GM12874 (cell line): ENCODE measurements at regions not wholly inside any gene's neighbourhood (a gene's known extent, or its start where the extent isn't known, plus 50 kb on each side); places are given as distances from the start of the nearest gene placed in this dataset.

Source experiments
- TF ChIP-seq, protein P1 (sequence below): IDR thresholded peaks from 2 replicates; pipeline ENCODE4 v1.5.1; 2011; ENCODE audit warnings: low read depth, mild to moderate bottlenecking, control low read depth, low read length, moderate library complexity; ENCODE audit not compliant: insufficient read depth

DNA sequence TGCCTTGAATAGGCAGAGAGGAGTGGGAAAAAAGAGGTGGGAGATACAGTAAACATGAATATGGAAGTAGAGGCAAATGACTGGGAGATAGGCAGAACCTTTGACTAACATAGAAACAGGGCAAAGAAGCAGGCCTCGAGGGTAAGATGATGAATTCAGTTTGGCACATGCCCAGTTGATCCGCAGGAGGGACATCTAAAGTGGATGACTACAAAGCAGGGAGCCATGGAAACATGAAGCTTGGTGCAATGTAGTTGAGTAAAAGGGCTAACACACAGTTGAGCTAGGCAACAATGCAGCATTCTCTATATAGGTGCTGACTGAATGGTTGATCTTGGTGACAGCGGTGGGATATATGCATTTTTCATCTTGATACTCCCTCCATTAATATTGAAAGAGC lies 253.8 kb downstream of the DMRT2 start:
- TF ChIP-seq, protein P1, sequence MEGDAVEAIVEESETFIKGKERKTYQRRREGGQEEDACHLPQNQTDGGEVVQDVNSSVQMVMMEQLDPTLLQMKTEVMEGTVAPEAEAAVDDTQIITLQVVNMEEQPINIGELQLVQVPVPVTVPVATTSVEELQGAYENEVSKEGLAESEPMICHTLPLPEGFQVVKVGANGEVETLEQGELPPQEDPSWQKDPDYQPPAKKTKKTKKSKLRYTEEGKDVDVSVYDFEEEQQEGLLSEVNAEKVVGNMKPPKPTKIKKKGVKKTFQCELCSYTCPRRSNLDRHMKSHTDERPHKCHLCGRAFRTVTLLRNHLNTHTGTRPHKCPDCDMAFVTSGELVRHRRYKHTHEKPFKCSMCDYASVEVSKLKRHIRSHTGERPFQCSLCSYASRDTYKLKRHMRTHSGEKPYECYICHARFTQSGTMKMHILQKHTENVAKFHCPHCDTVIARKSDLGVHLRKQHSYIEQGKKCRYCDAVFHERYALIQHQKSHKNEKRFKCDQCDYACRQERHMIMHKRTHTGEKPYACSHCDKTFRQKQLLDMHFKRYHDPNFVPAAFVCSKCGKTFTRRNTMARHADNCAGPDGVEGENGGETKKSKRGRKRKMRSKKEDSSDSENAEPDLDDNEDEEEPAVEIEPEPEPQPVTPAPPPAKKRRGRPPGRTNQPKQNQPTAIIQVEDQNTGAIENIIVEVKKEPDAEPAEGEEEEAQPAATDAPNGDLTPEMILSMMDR, result no peak

- TF ChIP-seq, protein P1, result no peak
These were observed 261.4 kb downstream of the DMRT2 start for GRCh38 chr9:1311462-1312042.

GRCh38 chr9:1319436-1319835 lies 269.3 kb downstream of the DMRT2 start:
- TF ChIP-seq, protein P1, result no peak

- TF ChIP-seq, protein P1, result no peak
These were observed 269.9 kb downstream of the DMRT2 start for GRCh38 chr9:1320051-1320557.

DNA sequence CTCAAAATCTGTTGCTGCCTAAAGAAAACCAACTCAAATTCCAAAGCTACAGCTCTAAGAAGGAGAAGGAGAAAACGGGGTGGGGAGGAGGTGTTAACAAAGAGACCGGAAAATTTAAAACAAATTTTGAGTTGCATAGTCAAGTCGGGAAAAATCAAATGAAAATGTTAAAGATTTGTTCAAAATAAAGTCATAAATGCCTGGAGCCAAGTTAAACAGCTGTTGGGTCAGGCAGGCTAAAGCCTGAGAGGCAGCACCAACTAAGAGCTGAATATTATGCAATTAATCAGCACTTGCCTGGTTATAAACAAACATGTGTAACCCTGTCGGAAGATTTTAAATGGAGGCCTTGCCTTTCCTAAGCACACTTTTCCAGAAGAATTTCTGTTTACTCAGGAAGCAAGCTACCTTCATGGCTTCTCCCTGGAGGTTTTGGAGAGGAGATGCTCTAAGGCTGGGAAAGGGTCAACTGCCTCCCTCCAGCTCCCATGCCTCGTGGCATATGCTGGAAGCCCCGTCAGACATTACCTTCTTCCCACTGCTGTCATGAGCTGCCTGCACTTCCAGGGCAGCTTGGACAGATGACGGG lies 270.5 kb downstream of the DMRT2 start:
- TF ChIP-seq, protein P1, result no peak

DNA sequence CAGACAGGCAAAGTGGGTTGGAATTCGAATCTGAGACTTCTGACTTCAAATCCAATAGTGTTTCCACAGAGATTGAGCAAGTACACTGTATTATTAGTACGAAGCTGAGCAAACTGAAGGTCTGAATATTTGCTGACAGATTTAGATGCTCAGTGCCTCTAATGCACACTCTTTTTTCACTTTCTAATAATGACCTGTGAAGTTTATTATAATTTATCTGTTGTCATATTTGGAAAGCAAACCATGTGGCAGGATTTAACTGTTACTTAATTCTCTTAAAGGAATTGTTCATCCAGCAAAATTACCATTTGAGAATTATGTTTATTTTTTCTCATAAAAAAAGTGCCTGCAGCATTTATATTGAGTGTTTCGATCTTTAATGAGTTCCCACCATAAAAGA lies 277.3 kb downstream of the DMRT2 start:
- TF ChIP-seq, protein P1, result no peak

DNA sequence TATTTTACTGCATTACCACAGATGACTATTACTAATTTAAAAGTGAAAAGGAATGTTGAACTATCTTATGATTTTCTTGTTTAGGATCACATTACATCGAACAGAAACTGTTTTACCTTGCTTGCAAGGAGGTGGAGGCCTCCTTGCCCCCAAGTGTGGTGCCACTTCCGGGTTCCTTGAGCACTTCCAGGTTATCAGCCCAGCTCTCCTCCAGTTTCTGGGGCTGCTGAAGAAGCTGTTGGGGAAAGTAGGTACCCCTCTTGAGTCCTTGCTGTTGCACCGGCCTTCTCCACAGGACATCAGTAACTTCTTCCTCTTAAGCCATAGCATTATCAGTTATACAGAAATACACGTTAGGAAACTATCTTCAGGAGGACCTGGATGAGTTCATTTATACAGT lies 278.2 kb downstream of the DMRT2 start:
- TF ChIP-seq, protein P1, result no peak
